ENCODE measurements at regions not wholly inside any gene's neighbourhood (a gene's known extent, or its start where the extent isn't known, plus 50 kb on each side); places are given as distances from the start of the nearest gene placed in this dataset.
"Not testable (repeated sequence)": the region's sequence is repeated elsewhere in the genome, so short reads cannot be mapped to it uniquely, and the experiment has no call there.

- H3K4me3 ChIP-seq (ENCODE audit: low read depth, low read length), result no peak overlapping the region
- TF ChIP-seq, protein P1, sequence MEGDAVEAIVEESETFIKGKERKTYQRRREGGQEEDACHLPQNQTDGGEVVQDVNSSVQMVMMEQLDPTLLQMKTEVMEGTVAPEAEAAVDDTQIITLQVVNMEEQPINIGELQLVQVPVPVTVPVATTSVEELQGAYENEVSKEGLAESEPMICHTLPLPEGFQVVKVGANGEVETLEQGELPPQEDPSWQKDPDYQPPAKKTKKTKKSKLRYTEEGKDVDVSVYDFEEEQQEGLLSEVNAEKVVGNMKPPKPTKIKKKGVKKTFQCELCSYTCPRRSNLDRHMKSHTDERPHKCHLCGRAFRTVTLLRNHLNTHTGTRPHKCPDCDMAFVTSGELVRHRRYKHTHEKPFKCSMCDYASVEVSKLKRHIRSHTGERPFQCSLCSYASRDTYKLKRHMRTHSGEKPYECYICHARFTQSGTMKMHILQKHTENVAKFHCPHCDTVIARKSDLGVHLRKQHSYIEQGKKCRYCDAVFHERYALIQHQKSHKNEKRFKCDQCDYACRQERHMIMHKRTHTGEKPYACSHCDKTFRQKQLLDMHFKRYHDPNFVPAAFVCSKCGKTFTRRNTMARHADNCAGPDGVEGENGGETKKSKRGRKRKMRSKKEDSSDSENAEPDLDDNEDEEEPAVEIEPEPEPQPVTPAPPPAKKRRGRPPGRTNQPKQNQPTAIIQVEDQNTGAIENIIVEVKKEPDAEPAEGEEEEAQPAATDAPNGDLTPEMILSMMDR (IDR thresholded peaks at IDR 0.05; ENCODE audit: low read depth, low read length), result no peak
These were observed 201.1 kb downstream of the SPP2 start for GRCh38 chr2:234251326-234252271.

DNA sequence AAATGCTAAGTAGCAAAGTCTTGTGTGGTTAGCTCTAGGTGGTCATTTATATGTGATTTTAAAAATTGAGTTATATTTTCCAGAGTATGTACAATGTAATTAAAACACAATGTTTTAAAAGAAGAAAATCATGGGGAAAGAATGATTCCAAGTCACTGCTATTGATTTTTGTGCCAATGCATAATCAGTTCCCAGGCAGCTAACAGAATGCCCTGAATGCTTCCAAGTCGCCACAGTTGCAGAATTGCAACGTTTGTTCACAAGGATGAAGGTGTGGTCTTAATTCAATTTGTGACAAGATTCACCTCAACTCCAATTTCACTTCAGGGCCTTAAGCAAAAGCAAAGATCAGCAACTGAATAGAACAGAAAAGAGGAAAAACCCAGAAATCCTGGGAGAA lies 200.4 kb downstream of the SPP2 start:
- H3K4me3 ChIP-seq (ENCODE audit: low read depth, low read length), result no peak overlapping the region
- TF ChIP-seq, protein P1 (IDR thresholded peaks at IDR 0.05; ENCODE audit: low read depth, low read length), result no peak

DNA sequence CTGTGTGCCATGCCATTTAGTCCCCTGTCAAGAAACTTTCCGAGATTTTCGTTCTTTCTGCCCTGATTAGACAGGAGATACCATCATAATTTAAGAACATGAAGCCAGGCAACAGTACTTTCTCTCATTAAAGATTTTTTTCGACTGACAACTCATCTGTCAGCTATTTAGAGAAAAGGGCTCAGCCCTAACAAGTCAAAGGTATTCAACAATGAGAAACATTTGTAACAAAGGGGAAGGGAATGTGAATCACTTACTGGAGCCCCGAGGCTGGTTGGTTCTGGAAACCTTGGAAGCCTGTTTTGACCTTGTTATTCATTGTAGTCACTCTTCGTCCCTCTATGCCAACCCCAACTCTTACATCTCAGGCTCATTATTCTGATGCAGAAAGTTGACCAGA lies 199.4 kb downstream of the SPP2 start:
- no peak overlapping the region for H3K4me3 ChIP-seq (ENCODE audit: low read depth, low read length)
- TF ChIP-seq, protein P1 (IDR thresholded peaks at IDR 0.05; ENCODE audit: low read depth, low read length), result no peak

GRCh38 chr2:234249034-234249735 lies 198.7 kb downstream of the SPP2 start:
- TF ChIP-seq, protein P1 (IDR thresholded peaks at IDR 0.05; ENCODE audit: low read depth, low read length), result no peak
- no peak overlapping the region for H3K4me3 ChIP-seq (ENCODE audit: low read depth, low read length)

DNA sequence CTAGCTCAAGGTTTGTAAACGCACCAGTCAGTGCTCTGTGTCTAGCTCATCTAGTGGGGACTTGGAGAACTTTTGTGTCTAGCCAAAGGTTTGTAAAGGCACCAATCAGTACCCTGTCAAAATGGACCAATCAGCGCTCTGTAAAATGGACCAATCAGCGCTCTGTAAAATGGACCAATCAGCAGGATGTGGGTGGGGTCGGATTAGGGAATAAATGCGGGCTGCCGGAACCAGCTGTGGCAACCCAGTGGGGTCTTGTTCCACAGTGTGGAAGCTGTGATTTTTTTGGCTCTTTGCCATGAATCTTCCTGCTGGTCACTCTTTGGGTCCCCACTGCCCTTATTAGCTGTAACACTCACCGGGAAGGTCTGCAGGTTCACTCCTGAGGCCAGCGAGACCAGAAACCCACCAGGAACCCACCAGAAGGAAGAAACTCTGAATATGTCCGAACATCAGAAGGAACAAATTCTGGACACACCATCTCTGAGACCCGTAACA lies 197.8 kb downstream of the SPP2 start:
- H3K4me3 ChIP-seq (ENCODE audit: low read depth, low read length), result not testable (repeated sequence)

DNA sequence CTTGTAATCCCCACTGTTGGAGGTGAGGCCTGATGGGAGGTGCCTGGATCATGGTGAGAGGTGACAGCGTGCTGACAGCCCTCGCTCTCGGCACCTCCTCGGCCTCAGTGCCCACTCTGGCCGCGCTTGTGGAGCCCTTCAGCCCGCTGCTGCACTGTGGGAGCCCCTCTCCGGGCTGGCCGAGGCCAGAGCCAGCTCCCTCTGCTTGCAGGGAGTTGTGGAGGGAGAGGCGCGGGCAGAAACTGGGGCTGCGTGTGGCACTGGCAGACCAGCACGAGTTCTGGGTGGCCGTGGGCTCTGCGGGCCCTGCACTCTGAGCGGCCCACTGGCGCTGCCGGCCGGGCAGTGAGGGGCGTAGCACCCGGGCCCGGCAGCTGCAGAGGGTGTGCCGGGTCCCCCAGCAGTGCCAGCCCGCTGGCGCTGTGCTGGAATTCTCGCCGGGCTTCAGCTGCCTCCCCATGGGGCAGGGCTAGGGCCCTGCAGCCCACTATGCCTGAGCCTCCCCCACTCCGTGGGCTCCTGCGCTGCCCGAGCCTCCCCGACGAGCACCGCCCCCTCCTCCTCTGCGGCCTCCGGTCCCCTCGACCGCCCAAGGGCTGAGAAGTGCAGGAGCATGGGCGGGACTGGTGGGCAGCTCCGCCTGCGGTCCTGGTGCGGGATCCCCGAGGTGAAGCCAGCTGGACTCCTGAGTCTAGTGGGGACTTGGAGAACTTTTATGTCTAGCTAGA lies 197.1 kb downstream of the SPP2 start:
- TF ChIP-seq, protein P1 (IDR thresholded peaks at IDR 0.05; ENCODE audit: low read depth, low read length), result no peak
- H3K4me3 ChIP-seq (ENCODE audit: low read depth, low read length), result no peak overlapping the region

- H3K4me3 ChIP-seq (ENCODE audit: low read depth, low read length), result no peak overlapping the region
- TF ChIP-seq, protein P1 (IDR thresholded peaks at IDR 0.05; ENCODE audit: low read depth, low read length), result no peak
These were observed 195.4 kb downstream of the SPP2 start for GRCh38 chr2:234245945-234246344.

All from WI38 (cell line).